Endothelial cell of umbilical vein (primary cell): ENCODE measurements at regions not wholly inside any gene's neighbourhood (a gene's known extent, or its start where the extent isn't known, plus 50 kb on each side); places are given as distances from the start of the nearest gene placed in this dataset.

ENCODE experiments used
- BruUV-seq: library from RNA; stranded (reverse); fragments of 400-500 nt; replicated peaks from 2 replicates; lab custom pipeline; 2021; lab: Mats Ljungman, UMichigan
- CTCF ChIA-PET: fragments of 300-600, 350-600 bp; sonication (Branson Sonifier 250); formaldehyde crosslinking; loops from one replicate; lab custom pipeline; 2021; ENCODE audit warnings: antibody characterized with exemption, inconsistent platforms; lab: Charles Lee
- POLR2A ChIA-PET: fragments of 300-600, 350-600 bp; sonication (Branson Sonifier 250); formaldehyde crosslinking; loops from one replicate; lab custom pipeline; 2021; ENCODE audit warnings: antibody characterized with exemption, inconsistent platforms; lab: Charles Lee
- DNase-seq: peaks from one replicate; pipeline ENCODE4 v3.0.0-alpha.2; 2011; ENCODE audit warnings: low read depth, low spot score
- FAIRE-seq: peaks from 2 replicates; lab custom pipeline; 2011; peaks lifted over from hg19 to GRCh38; lab: Jason Lieb, UNC
- H2AFZ ChIP-seq: 2 replicates; pipeline ENCODE4 v1.6.0; 2012; ENCODE audit warnings: low read depth, low read length, control low read depth, inconsistent platforms
- H3K27ac ChIP-seq: 2 replicates; pipeline ENCODE4 v1.5.1; 2011; ENCODE audit warnings: low read depth, mild to moderate bottlenecking, control low read depth, low read length, moderate library complexity; ENCODE audit not compliant: insufficient read depth
- H3K27me3 ChIP-seq, 2 experiments: 2 replicates each; pipeline versions ENCODE4 v1.6.0 to v1.6.1; 2011; ENCODE audit warnings: low read length in 2 of 2, mixed read lengths in 1 of 2; ENCODE audit not compliant: control insufficient read depth in 2 of 2, insufficient read depth in 2 of 2
- H3K36me3 ChIP-seq, 2 experiments: 2 replicates in 1 of 2; 3 replicates in 1 of 2; pipeline ENCODE4 v1.5.1; 2011; ENCODE audit warnings: low read length in 2 of 2, mild to moderate bottlenecking in 1 of 2, moderate library complexity in 1 of 2; ENCODE audit not compliant: control insufficient read depth in 2 of 2, insufficient read depth in 2 of 2; ENCODE audit errors: extremely low read depth in 1 of 2
- H3K4me1 ChIP-seq: 3 replicates; pipeline ENCODE4 v1.5.1; 2011; ENCODE audit warnings: mild to moderate bottlenecking, low read length; ENCODE audit not compliant: control insufficient read depth, insufficient read depth; ENCODE audit errors: extremely low read depth
- H3K4me2 ChIP-seq: 2 replicates; pipeline ENCODE4 v1.6.1; 2011; ENCODE audit warnings: low read length, control low read depth, mixed read lengths; ENCODE audit not compliant: insufficient read depth
- H3K4me3 ChIP-seq, 3 experiments: fragments of 200-600 bp in 1 of 3; sonication (generic), shearing (Covaris generic) in 1 of 3; replicated peaks in 1 of 3; 2 replicates each; pipeline ENCODE4 v1.5.1; 2011 to 2016; ENCODE audit warnings: control low read depth in 3 of 3, low read length in 3 of 3, mild to moderate bottlenecking in 2 of 3, inconsistent platforms in 1 of 3, low read depth in 1 of 3, moderate library complexity in 1 of 3; ENCODE audit not compliant: insufficient read depth in 1 of 3
- H3K79me2 ChIP-seq: 2 replicates; pipeline ENCODE4 v1.6.0; 2012; ENCODE audit warnings: low read length, inconsistent platforms; ENCODE audit not compliant: control insufficient read depth, insufficient read depth
- H3K9ac ChIP-seq: replicated peaks from 2 replicates; pipeline ENCODE3; 2011; ENCODE audit warnings: low read length, control low read depth; ENCODE audit not compliant: insufficient read depth; ENCODE audit errors: extremely low read depth
- H3K9me1 ChIP-seq: replicated peaks from 3 replicates; pipeline ENCODE4 v1.6.0; 2011; ENCODE audit warnings: mild to moderate bottlenecking, low read length; ENCODE audit not compliant: control insufficient read depth, insufficient read depth; ENCODE audit errors: extremely low read depth
- H3K9me3 ChIP-seq: replicated peaks from 2 replicates; pipeline ENCODE4 v1.5.1; 2012; ENCODE audit warnings: low read length, inconsistent platforms; ENCODE audit not compliant: control insufficient read depth, insufficient read depth
- H4K20me1 ChIP-seq: replicated peaks from 2 replicates; pipeline ENCODE3; 2011; ENCODE audit warnings: mild to moderate bottlenecking, low read length; ENCODE audit not compliant: control insufficient read depth, insufficient read depth; ENCODE audit errors: extremely low read depth
- CTCF ChIP-seq, 2 donors: IDR thresholded peaks; 1 replicate in 1 of 2; 2 replicates in 1 of 2; pipeline ENCODE4 v1.5.1; 2011; ENCODE audit warnings: low read length in 2 of 2, mild to moderate bottlenecking in 2 of 2, moderate library complexity in 2 of 2, control low read depth in 1 of 2, inconsistent platforms in 1 of 2, low read depth in 1 of 2; ENCODE audit not compliant: insufficient read depth in 1 of 2; ENCODE audit errors: extremely low read depth in 1 of 2
- EZH2 ChIP-seq: IDR thresholded peaks from 2 replicates; pipeline ENCODE4 v1.6.1; 2012; ENCODE audit warnings: borderline replicate concordance, low read depth, mild to moderate bottlenecking, moderate library complexity, low read length, inconsistent platforms; ENCODE audit not compliant: severe bottlenecking
- FOS ChIP-seq: IDR thresholded peaks from 2 replicates; pipeline ENCODE4 v1.6.1; 2011; ENCODE audit warnings: mild to moderate bottlenecking, low read length, moderate library complexity, borderline replicate concordance; ENCODE audit not compliant: insufficient read depth
- GATA2 ChIP-seq: IDR thresholded peaks from 2 replicates; pipeline ENCODE4 v1.7.0; 2011; ENCODE audit warnings: low read depth, mild to moderate bottlenecking, moderate library complexity, mixed read lengths, low read length; ENCODE audit not compliant: insufficient read length, insufficient read depth
- JUN ChIP-seq: IDR thresholded peaks from 2 replicates; pipeline ENCODE4 v1.6.1; 2011; ENCODE audit warnings: borderline replicate concordance, low read depth; ENCODE audit not compliant: insufficient read length, insufficient read depth
- MYC ChIP-seq: IDR thresholded peaks from one replicate; pipeline ENCODE4 v1.6.1; 2011; ENCODE audit warnings: mild to moderate bottlenecking, low read depth, low read length
- POLR2A ChIP-seq: IDR thresholded peaks from 2 replicates; pipeline ENCODE4 v1.6.1; 2012; ENCODE audit warnings: low read depth, mild to moderate bottlenecking, control low read depth, low read length
- POLR2AphosphoS5 ChIP-seq: IDR thresholded peaks from 2 replicates; pipeline ENCODE4 v1.6.1; 2012; ENCODE audit warnings: low read depth, mild to moderate bottlenecking, control low read depth, low read length, moderate library complexity; ENCODE audit not compliant: insufficient read depth
- dilution Hi-C: fragments of 300-500 bp; cut with MboI; formaldehyde crosslinking; loops from one replicate; pipeline ENCODE4 v1.15.0; 2019; ENCODE audit warnings: low sequenced_read_pairs; ENCODE audit not compliant: extremely low pct_ligation_motif_present
- intact Hi-C: fragments of 100-400 bp; cut with micrococcal nuclease; formaldehyde crosslinking; loops from one replicate; pipeline ENCODE4 v1.10.0; 2022
- TF ChIP-seq, protein P1 (sequence below): IDR thresholded peaks from 2 replicates; pipeline ENCODE4 v1.6.1; 2011; ENCODE audit not compliant: insufficient read depth, insufficient read length

GRCh38 chr1:187872550-187872949 lies 1043.8 kb downstream of the PLA2G4A start:
- DNase-seq (no peak), FAIRE-seq (no peak)
- Histone ChIP-seq H4K20me1 (no peaks in the 10 kb centered on the region), H3K27ac (no peak overlapping the region), H3K4me2 (no peak overlapping the region), H3K9me1 (no peaks in the 10 kb centered on the region), H3K79me2 (no peaks in the 10 kb centered on the region), H3K27me3 (no peaks in the 10 kb centered on the region), H3K9ac (no peak overlapping the region), H3K4me3 (no peak overlapping the region), H3K9me3 (no peaks in the 10 kb centered on the region), H3K36me3 (no peaks in the 10 kb centered on the region), H2AFZ (no peak overlapping the region), H3K4me1 (no peaks in the 10 kb centered on the region)
- dilution Hi-C loops = no loop called here
- POLR2A ChIA-PET = no interaction called here
- TF ChIP-seq JUN = no peak
- no peak for TF ChIP-seq FOS
- TF ChIP-seq MYC = no peak
- TF ChIP-seq, protein P1, sequence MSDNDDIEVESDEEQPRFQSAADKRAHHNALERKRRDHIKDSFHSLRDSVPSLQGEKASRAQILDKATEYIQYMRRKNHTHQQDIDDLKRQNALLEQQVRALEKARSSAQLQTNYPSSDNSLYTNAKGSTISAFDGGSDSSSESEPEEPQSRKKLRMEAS = no peak
- no peak for TF ChIP-seq POLR2A
- no peak for TF ChIP-seq GATA2
- no peak for TF ChIP-seq EZH2
- no peak for TF ChIP-seq CTCF (IDR thresholded peaks at IDR 0.05; ENCODE audit: extremely low read depth in 1 of 2, insufficient read depth in 1 of 2, low read depth in 1 of 2, low read length in 2 of 2)
- no peak for TF ChIP-seq POLR2AphosphoS5
- intact Hi-C loops = no loop called here
- BruUV-seq = no TSS peak
- CTCF ChIA-PET = interaction anchor here (1.3 kb wide), 1 partner anchor 10 kb away, joined by 3 read pairs; no protein-coding TSS in a partner anchor
